Neural progenitor cell (in vitro differentiated cells): ENCODE measurements at regions not wholly inside any gene's neighbourhood (a gene's known extent, or its start where the extent isn't known, plus 50 kb on each side); places are given as distances from the start of the nearest gene placed in this dataset.
A peak's percentile ranks its signal among the peaks of the same experiment; 100 is the strongest.

Experiments
- DNase-seq: peaks from one replicate; pipeline ENCODE4 v3.0.0-alpha.2; 2016; ENCODE audit warnings: low spot score
- H2AFZ ChIP-seq: fragments of 200-600 bp; sonication (generic); replicated peaks from 2 replicates; pipeline ENCODE4 v1.6.1; 2016; ENCODE audit warnings: antibody characterized with exemption
- H3F3A ChIP-seq: fragments of 200-600 bp; sonication (generic); 2 replicates; pipeline ENCODE4 v1.6.1; 2016; ENCODE audit warnings: antibody characterized with exemption, low read depth
- H3K27ac ChIP-seq: fragments of 200-600 bp; sonication (generic); 2 replicates; pipeline ENCODE4 v1.5.1; 2016; ENCODE audit warnings: mild to moderate bottlenecking
- H3K27me3 ChIP-seq: fragments of 200-600 bp; sonication (generic); 2 replicates; pipeline ENCODE4 v1.6.1; 2016; ENCODE audit warnings: mild to moderate bottlenecking, moderate library complexity
- H3K36me3 ChIP-seq: fragments of 200-600 bp; sonication (generic); 2 replicates; pipeline ENCODE4 v1.5.1; 2016
- H3K4me1 ChIP-seq: fragments of 200-600 bp; sonication (generic); 2 replicates; pipeline ENCODE4 v1.6.1; 2016; ENCODE audit warnings: mixed run types
- H3K4me2 ChIP-seq: fragments of 200-600 bp; sonication (generic); 2 replicates; pipeline ENCODE4 v1.6.1; 2016
- H3K4me3 ChIP-seq: fragments of 200-600 bp; sonication (generic); 2 replicates; pipeline ENCODE4 v1.5.1; 2016
- H3K79me2 ChIP-seq: fragments of 200-600 bp; sonication (generic); 2 replicates; pipeline ENCODE4 v1.6.1; 2016; ENCODE audit warnings: low read depth
- H3K9ac ChIP-seq: fragments of 200-600 bp; sonication (generic); 2 replicates; pipeline ENCODE4 v1.6.1; 2016
- H3K9me3 ChIP-seq: fragments of 200-600 bp; sonication (generic); 2 replicates; pipeline ENCODE4 v1.5.1; 2016; ENCODE audit warnings: low read depth
- H4K20me1 ChIP-seq: fragments of 200-600 bp; sonication (generic); 2 replicates; pipeline ENCODE4 v1.6.1; 2016; ENCODE audit warnings: low read depth
- H3K27ac Mint-ChIP-seq: 3 replicates; pipeline ENCODE4 v1.8.0; 2021; ENCODE audit warnings: mixed read lengths
- H3K27me3 Mint-ChIP-seq: 2 replicates; pipeline ENCODE4 v1.8.0; 2022; ENCODE audit warnings: low read depth, mild to moderate bottlenecking, inconsistent platforms, moderate library complexity, mixed read lengths; ENCODE audit not compliant: insufficient read depth
- H3K36me3 Mint-ChIP-seq: 3 replicates; pipeline ENCODE4 v1.8.0; 2021; ENCODE audit warnings: mixed read lengths
- H3K4me1 Mint-ChIP-seq: 3 replicates; pipeline ENCODE4 v1.8.0; 2021; ENCODE audit warnings: mixed read lengths
- H3K4me3 Mint-ChIP-seq: 3 replicates; pipeline ENCODE4 v1.8.0; 2021; ENCODE audit warnings: mild to moderate bottlenecking, moderate library complexity, mixed read lengths
- H3K9me3 Mint-ChIP-seq: 3 replicates; pipeline ENCODE4 v1.8.0; 2020; ENCODE audit warnings: mixed read lengths
- CTCF ChIP-seq: fragments of 200-600 bp; sonication (generic); IDR thresholded peaks from 2 replicates; pipeline ENCODE4 v1.5.1; 2017; ENCODE audit warnings: antibody characterized with exemption, mild to moderate bottlenecking
- EZH2 ChIP-seq: fragments of 200-600 bp; sonication (generic); IDR thresholded peaks from 2 replicates; pipeline ENCODE4 v1.6.1; 2017; ENCODE audit warnings: antibody characterized with exemption, mild to moderate bottlenecking, moderate library complexity
- EZH2phosphoT487 ChIP-seq: fragments of 200-600 bp; sonication (generic); IDR thresholded peaks from 2 replicates; pipeline ENCODE4 v1.6.1; 2017; ENCODE audit warnings: antibody characterized with exemption

- no peaks in the 10 kb centered on the region for H4K20me1 ChIP-seq
- Mint-ChIP-seq H3K36me3 (peaks cover 2% of the 10 kb centered on the region), H3K27me3 (no peaks in the 10 kb centered on the region), H3K4me1 (no peaks in the 10 kb centered on the region), H3K4me3 (no peak overlapping the region), H3K9me3 (peaks cover 3% of the 10 kb centered on the region), H3K27ac (no peak overlapping the region)
- no peak overlapping the region for H3K9ac ChIP-seq
- no peak overlapping the region for H3K4me2 ChIP-seq
- H3K79me2 ChIP-seq: no peaks in the 10 kb centered on the region
- no peaks in the 10 kb centered on the region for H3K36me3 ChIP-seq
- H3K4me1 ChIP-seq: peaks cover 17% of the 10 kb centered on the region
- no peaks in the 10 kb centered on the region for H3K9me3 ChIP-seq
- peaks cover 5% of the 10 kb centered on the region for H3F3A ChIP-seq
- H3K27ac ChIP-seq: no peak overlapping the region
- TF ChIP-seq EZH2phosphoT487 (no peak), CTCF (no peak), EZH2 (no peak)
- no peak for DNase-seq
- H3K4me3 ChIP-seq: no peak overlapping the region
- no peak overlapping the region for H2AFZ ChIP-seq
- no peaks in the 10 kb centered on the region for H3K27me3 ChIP-seq
These were observed 214.9 kb upstream of the MAD2L1 start for GRCh38 chr4:120281581-120281980.

- peak overlapping the region; percentile 58 for H3K4me2 ChIP-seq
- no peaks in the 10 kb centered on the region for H3K27me3 ChIP-seq
- Mint-ChIP-seq H3K27ac (no peak overlapping the region), H3K4me1 (no peaks in the 10 kb centered on the region), H3K36me3 (peaks cover 2% of the 10 kb centered on the region), H3K27me3 (no peaks in the 10 kb centered on the region), H3K4me3 (no peak overlapping the region), H3K9me3 (peaks cover 3% of the 10 kb centered on the region)
- TF ChIP-seq EZH2 (no peak), EZH2phosphoT487 (no peak), CTCF (no peak)
- no peak for DNase-seq
- peaks cover 31% of the 10 kb centered on the region for H3K4me1 ChIP-seq
- no peak overlapping the region for H3K9ac ChIP-seq
- peak overlapping the region; percentile 39 for H2AFZ ChIP-seq
- no peaks in the 10 kb centered on the region for H3K36me3 ChIP-seq
- H3K27ac ChIP-seq: no peak overlapping the region
- H3K79me2 ChIP-seq: no peaks in the 10 kb centered on the region
- H3K4me3 ChIP-seq: no peak overlapping the region
- peaks cover 5% of the 10 kb centered on the region for H3F3A ChIP-seq
- H3K9me3 ChIP-seq: no peaks in the 10 kb centered on the region
- H4K20me1 ChIP-seq: no peaks in the 10 kb centered on the region
These were observed 210.7 kb upstream of the MAD2L1 start for GRCh38 chr4:120277391-120277790.

GRCh38 chr4:120266602-120267001 lies 200.0 kb upstream of the MAD2L1 start:
- Histone ChIP-seq H4K20me1 (no peaks in the 10 kb centered on the region), H3K4me3 (no peak overlapping the region), H3K79me2 (no peaks in the 10 kb centered on the region), H3K4me1 (peaks cover 23% of the 10 kb centered on the region), H3F3A (peaks cover 4% of the 10 kb centered on the region), H3K27me3 (no peaks in the 10 kb centered on the region), H2AFZ (no peak overlapping the region), H3K36me3 (no peaks in the 10 kb centered on the region), H3K4me2 (no peak overlapping the region), H3K9ac (no peak overlapping the region), H3K9me3 (no peaks in the 10 kb centered on the region), H3K27ac (no peak overlapping the region)
- peaks cover 6% of the 10 kb centered on the region for H3K4me1 Mint-ChIP-seq
- H3K9me3 Mint-ChIP-seq: peaks cover 1% of the 10 kb centered on the region
- no peak overlapping the region for H3K4me3 Mint-ChIP-seq
- peaks cover 2% of the 10 kb centered on the region for H3K27me3 Mint-ChIP-seq
- no peak overlapping the region for H3K27ac Mint-ChIP-seq
- peak; percentile 18 for DNase-seq
- H3K36me3 Mint-ChIP-seq: peaks cover under 1% of the 10 kb centered on the region
- TF ChIP-seq EZH2 (no peak), CTCF (peak; percentile 7), EZH2phosphoT487 (no peak)
